HL-60 (cell line): ENCODE measurements at regions not wholly inside any gene's neighbourhood (a gene's known extent, or its start where the extent isn't known, plus 50 kb on each side); places are given as distances from the start of the nearest gene placed in this dataset.

Experiments
- DNase-seq, 2 experiments: peaks; one replicate each; pipeline ENCODE4 v3.0.0-alpha.2; 2010 to 2020; ENCODE audit warnings: low read depth in 1 of 2, low spot score in 1 of 2
- H3K27ac ChIP-seq: fragments of 250-450 bp; sonication (Bioruptor Pico); replicated peaks from 2 replicates; pipeline ENCODE4 v1.5.1; 2020; ENCODE audit warnings: mild to moderate bottlenecking, moderate library complexity
- H3K27me3 ChIP-seq: fragments of 250-450 bp; sonication (Bioruptor Pico); 2 replicates; pipeline ENCODE4 v1.5.1; 2021; ENCODE audit warnings: mild to moderate bottlenecking, moderate library complexity; ENCODE audit not compliant: insufficient read depth, poor library complexity, severe bottlenecking
- H3K4me3 ChIP-seq: replicated peaks from 2 replicates; pipeline ENCODE4 v1.5.1; 2011; ENCODE audit warnings: mild to moderate bottlenecking, control low read depth, low read length; ENCODE audit not compliant: insufficient read depth
- GABPA ChIP-seq: IDR thresholded peaks from 2 replicates; pipeline ENCODE4 v1.6.1; 2012; ENCODE audit warnings: low read depth
- POLR2AphosphoS5 ChIP-seq: IDR thresholded peaks from 2 replicates; pipeline ENCODE4 v1.6.1; 2012; ENCODE audit warnings: low read depth
- SPI1 ChIP-seq: IDR thresholded peaks from 2 replicates; pipeline ENCODE4 v1.6.1; 2012; ENCODE audit warnings: low read depth, mild to moderate bottlenecking, borderline replicate concordance
- TF ChIP-seq, protein P1 (sequence below): IDR thresholded peaks from one replicate; pipeline ENCODE4 v1.5.1; 2011; ENCODE audit warnings: low read length, control low read depth, inconsistent platforms; ENCODE audit not compliant: insufficient read depth
- TF ChIP-seq, protein P2 (sequence below): IDR thresholded peaks from 2 replicates; pipeline ENCODE4 v1.6.1; 2012; ENCODE audit warnings: low read depth; ENCODE audit not compliant: insufficient replicate concordance

DNA sequence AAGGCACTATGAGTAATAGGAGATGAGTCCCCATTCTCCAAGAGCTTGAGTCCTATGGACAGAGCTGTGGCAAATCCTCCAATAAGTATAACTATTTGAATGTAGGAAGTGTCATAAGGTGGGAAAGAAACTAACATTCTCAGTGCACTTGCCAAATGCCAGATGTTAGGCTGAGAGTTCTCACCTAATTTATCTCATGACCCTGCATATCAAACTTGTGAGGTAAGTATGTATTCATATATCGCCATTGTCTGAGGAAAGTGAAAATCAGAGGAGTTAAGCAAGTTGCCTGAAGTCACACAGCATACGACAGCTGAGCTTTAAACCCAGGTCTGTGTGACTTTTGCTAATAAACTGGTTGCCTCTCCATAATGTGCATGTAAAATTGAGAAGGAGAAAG, 169.5 kb downstream of the TTC32 start:
- Histone ChIP-seq H3K27me3 (no peaks in the 10 kb centered on the region), H3K27ac (no peak overlapping the region), H3K4me3 (no peak overlapping the region)
- TF ChIP-seq POLR2AphosphoS5 (no peak), GABPA (no peak), SPI1 (no peak)
- TF ChIP-seq, protein P1, sequence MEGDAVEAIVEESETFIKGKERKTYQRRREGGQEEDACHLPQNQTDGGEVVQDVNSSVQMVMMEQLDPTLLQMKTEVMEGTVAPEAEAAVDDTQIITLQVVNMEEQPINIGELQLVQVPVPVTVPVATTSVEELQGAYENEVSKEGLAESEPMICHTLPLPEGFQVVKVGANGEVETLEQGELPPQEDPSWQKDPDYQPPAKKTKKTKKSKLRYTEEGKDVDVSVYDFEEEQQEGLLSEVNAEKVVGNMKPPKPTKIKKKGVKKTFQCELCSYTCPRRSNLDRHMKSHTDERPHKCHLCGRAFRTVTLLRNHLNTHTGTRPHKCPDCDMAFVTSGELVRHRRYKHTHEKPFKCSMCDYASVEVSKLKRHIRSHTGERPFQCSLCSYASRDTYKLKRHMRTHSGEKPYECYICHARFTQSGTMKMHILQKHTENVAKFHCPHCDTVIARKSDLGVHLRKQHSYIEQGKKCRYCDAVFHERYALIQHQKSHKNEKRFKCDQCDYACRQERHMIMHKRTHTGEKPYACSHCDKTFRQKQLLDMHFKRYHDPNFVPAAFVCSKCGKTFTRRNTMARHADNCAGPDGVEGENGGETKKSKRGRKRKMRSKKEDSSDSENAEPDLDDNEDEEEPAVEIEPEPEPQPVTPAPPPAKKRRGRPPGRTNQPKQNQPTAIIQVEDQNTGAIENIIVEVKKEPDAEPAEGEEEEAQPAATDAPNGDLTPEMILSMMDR: no peak
- TF ChIP-seq, protein P2, sequence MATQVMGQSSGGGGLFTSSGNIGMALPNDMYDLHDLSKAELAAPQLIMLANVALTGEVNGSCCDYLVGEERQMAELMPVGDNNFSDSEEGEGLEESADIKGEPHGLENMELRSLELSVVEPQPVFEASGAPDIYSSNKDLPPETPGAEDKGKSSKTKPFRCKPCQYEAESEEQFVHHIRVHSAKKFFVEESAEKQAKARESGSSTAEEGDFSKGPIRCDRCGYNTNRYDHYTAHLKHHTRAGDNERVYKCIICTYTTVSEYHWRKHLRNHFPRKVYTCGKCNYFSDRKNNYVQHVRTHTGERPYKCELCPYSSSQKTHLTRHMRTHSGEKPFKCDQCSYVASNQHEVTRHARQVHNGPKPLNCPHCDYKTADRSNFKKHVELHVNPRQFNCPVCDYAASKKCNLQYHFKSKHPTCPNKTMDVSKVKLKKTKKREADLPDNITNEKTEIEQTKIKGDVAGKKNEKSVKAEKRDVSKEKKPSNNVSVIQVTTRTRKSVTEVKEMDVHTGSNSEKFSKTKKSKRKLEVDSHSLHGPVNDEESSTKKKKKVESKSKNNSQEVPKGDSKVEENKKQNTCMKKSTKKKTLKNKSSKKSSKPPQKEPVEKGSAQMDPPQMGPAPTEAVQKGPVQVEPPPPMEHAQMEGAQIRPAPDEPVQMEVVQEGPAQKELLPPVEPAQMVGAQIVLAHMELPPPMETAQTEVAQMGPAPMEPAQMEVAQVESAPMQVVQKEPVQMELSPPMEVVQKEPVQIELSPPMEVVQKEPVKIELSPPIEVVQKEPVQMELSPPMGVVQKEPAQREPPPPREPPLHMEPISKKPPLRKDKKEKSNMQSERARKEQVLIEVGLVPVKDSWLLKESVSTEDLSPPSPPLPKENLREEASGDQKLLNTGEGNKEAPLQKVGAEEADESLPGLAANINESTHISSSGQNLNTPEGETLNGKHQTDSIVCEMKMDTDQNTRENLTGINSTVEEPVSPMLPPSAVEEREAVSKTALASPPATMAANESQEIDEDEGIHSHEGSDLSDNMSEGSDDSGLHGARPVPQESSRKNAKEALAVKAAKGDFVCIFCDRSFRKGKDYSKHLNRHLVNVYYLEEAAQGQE: no peak
- no peak for DNase-seq

- DNase-seq: no peak
- TF ChIP-seq, protein P2: no peak
- no peak for TF ChIP-seq GABPA
- TF ChIP-seq SPI1: no peak
- TF ChIP-seq, protein P1: no peak
- no peak for TF ChIP-seq POLR2AphosphoS5
- Histone ChIP-seq H3K27me3 (no peaks in the 10 kb centered on the region), H3K4me3 (no peak overlapping the region), H3K27ac (no peak overlapping the region)
These were observed 170.3 kb downstream of the TTC32 start for GRCh38 chr2:19731515-19731914.

GRCh38 chr2:19731037-19731436, 170.7 kb downstream of the TTC32 start:
- no peak overlapping the region for H3K27ac ChIP-seq
- H3K4me3 ChIP-seq: no peak overlapping the region
- DNase-seq: no peak
- TF ChIP-seq SPI1: no peak
- H3K27me3 ChIP-seq: no peaks in the 10 kb centered on the region

GRCh38 chr2:19728125-19728524, 173.7 kb downstream of the TTC32 start:
- TF ChIP-seq, protein P2: no peak
- TF ChIP-seq SPI1 (no peak), GABPA (no peak), POLR2AphosphoS5 (no peak)
- TF ChIP-seq, protein P1: no peak
- Histone ChIP-seq H3K27me3 (no peaks in the 10 kb centered on the region), H3K27ac (no peak overlapping the region), H3K4me3 (no peak overlapping the region)
- DNase-seq: no peak
